HG03432 (cell line): ENCODE measurements at regions not wholly inside any gene's neighbourhood (a gene's known extent, or its start where the extent isn't known, plus 50 kb on each side); places are given as distances from the start of the nearest gene placed in this dataset.

Experiments used
- ATAC-seq: cut with Tn5 transposase; IDR thresholded peaks from one replicate; pipeline ENCODE4 v1.9.1; 2021; ENCODE audit warnings: mild to moderate bottlenecking, moderate library complexity; ENCODE audit not compliant: unreplicated experiment

DNA sequence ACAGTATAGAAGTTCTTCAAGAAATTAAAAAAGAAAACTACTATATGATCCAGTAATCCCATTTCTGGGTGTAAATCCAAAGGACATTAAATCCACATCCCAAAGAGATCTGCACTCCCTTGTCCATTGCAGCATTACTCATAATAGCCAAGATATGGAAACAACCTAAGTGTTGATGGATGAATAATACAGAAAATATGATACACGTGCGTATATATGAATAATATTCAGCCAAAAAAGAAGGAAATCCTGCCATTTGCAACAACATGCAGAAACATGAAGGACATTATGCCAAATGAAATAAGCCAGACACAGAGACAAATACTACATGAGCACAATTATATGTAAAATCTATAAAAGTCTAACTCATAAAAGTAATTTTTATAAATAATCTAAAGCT, 306.3 kb upstream of the ANO3 start:
- no peak for ATAC-seq

GRCh38 chr11:26026078-26026477, 305.9 kb upstream of the ANO3 start:
- ATAC-seq, result no peak

GRCh38 chr11:26027887-26028286, 304.0 kb upstream of the ANO3 start:
- ATAC-seq, result peak; percentile 55

DNA sequence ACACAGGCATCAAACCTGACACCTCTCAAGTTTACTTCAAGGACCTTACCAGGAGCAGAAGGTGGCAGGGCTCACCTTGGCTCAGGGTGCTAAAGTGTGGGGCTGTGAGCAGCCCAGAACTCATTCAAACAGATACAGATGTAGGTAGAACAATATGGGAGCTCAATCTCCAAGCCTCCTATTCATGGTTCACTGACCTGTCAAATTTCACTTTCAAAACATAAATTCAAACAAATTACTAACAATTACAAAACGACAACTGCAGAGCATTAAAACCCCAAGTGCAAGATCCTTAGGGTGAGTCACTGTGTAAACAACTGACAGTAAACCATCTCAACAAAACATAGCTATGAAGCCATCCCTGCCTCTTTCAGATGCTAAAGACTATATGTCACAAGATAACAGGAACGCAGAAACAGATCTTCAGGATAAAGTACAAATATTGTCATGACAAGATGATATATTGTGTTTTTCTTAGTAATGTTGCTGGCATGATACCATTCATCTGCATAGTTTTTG, 303.5 kb upstream of the ANO3 start:
- peak; percentile 53 for ATAC-seq

GRCh38 chr11:26030399-26030798, 301.5 kb upstream of the ANO3 start:
- no peak for ATAC-seq

- ATAC-seq, result no peak
Measured at GRCh38 chr11:26032241-26032640, 299.7 kb upstream of the ANO3 start.

DNA sequence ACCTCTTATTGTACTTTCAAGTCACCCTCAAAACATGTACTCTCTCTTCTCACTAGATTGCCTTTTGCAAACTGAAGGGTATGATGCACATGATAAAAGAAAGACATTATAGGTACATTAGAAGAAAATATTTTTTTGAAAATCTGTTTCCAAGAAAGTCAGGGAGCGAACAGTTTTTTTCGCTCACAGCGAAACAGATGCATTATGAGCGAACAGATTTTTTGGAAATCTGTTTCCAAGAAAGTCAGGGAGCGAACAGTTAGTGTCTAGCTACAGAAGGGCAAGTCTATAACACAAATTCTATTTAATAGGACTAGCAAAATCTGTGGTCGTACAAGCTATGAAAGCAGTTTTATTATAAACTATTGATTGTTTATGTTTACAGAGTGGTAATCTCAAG, 296.2 kb upstream of the ANO3 start:
- ATAC-seq, result no peak

DNA sequence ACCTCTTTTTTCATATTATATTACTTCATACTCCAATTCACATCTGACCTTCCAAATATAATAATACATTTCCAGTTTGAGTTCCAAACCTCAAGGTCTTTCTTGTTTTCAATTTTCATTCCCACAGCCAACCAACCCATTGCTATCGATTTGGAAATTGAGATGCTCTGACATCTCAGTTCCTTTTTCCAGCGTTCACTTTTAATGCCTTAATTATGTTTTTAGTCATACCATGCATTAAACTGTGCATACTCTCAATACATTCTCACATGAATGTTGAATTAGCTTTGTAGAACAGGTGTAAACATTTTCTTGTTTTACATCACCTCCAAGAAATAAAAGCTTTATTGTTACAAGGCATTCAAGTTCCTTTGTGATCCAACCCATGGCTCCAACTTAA, 294.2 kb upstream of the ANO3 start:
- no peak for ATAC-seq

DNA sequence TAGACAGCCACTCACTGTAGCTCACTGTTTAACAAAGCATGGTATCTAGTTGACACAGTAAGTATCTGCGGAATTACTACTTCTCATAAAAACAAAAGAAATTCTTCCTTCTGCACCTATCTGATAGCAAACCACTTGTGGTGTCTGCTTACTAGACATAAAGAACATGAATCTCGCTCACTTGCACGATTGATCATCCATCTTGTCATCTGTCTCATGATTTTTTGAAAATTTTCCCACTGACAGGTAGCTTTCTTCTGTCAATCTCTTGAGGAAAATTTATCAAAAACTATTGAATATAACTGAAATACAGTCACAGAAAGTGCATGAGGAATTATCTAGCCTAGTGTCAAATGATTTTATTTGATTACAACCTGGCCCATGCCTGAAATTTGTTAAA, 291.6 kb upstream of the ANO3 start:
- no peak for ATAC-seq

GRCh38 chr11:26042113-26042512, 289.8 kb upstream of the ANO3 start:
- no peak for ATAC-seq

GRCh38 chr11:26043665-26044064, 288.3 kb upstream of the ANO3 start:
- peak; percentile 42 for ATAC-seq

DNA sequence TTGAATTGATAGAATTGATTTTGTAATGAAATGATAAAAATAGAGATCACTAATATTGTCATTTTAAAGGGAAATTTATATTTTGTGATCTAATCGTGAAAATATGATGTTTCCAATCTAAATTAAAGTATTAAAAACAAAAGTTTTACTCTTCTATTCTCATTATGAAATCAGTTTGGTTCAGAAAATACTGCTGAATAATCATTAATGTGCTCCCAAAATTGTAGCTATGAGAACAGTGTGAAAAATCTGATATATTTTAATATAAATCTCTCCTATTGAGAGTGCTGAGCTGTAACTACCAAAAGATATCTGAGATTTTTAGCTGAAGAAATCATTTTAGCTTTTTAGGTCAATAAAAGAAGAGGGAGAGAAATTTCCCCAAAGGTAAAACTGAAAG, 287.5 kb upstream of the ANO3 start:
- no peak for ATAC-seq

- ATAC-seq, result no peak
Measured at GRCh38 chr11:26045082-26045481, 286.8 kb upstream of the ANO3 start.

DNA sequence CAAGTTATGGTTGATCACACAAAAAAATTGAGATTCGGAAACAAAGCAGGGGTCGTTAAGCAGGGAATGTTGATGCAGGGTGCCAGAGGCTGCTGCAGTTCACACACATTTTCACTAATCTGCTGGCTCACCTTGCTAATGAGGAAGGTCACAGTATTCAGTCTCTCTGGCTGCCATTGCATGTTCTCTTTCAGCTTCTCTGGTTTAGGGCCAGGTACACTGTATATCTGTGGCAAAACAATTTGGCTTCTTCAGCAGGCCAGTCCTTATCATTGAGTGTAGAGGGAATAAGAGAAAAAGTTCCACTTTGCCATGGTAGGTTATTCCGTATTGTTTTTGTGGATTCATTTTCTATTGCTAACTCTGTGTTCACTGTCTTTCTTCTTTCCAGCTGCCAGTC, 283.7 kb upstream of the ANO3 start:
- ATAC-seq, result no peak

DNA sequence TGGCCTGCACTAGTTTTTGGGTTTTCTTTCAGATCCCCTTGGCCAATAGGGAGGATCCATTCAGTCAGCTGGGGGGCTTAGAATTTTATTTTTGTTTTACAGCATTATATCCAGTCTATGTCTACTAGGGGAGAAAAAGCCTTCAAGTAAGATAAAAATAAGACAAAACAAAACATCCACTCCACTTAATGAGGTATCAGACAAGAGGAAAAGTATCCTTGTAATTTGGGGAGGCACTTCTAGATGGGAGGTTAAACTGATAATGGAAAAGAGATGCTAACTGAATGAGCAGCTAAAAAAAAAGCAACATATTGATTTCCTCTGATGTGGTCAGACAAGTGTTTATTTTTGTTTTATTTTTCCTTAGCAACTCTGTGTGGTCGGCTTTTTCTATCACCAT, 278.0 kb upstream of the ANO3 start:
- ATAC-seq, result no peak

DNA sequence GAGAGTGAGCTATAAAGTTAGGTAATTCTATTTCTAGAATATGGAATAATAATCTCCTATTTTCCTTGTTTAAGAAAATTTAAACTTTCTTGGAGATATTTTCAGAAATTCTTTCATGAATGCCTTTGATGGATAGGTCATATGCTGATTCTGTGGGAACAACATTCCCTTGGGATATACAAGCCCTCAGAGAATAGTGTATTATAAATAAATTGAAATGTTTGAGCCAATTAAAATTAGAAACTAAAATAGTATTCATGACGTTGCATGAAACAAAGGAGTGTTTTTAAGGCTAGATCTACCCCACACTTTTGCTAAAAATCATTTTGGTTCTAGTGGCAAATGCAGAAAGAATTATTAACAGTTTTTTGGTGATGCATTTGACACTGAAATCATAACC, 269.3 kb upstream of the ANO3 start:
- ATAC-seq, result no peak

DNA sequence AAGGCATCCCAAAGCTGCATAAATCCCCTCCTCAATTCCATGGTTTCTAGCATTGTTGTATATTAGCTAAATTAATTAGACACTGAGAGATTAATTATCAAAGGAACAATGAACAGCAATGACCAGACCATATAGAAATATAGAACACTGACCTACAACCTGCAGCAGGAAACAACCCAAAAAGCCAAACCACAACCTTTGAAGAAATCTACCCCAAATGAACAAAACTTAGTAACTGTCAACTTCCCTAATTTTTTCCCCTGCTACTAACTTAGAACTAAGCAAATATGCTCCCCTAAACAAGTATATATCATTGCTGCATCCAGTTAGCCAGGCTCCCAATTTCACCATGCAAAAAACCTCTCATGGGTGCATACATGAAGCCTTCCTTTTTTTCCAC, 268.0 kb upstream of the ANO3 start:
- ATAC-seq, result no peak

- no peak for ATAC-seq
Measured at GRCh38 chr11:26065944-26066343, 266.0 kb upstream of the ANO3 start.

DNA sequence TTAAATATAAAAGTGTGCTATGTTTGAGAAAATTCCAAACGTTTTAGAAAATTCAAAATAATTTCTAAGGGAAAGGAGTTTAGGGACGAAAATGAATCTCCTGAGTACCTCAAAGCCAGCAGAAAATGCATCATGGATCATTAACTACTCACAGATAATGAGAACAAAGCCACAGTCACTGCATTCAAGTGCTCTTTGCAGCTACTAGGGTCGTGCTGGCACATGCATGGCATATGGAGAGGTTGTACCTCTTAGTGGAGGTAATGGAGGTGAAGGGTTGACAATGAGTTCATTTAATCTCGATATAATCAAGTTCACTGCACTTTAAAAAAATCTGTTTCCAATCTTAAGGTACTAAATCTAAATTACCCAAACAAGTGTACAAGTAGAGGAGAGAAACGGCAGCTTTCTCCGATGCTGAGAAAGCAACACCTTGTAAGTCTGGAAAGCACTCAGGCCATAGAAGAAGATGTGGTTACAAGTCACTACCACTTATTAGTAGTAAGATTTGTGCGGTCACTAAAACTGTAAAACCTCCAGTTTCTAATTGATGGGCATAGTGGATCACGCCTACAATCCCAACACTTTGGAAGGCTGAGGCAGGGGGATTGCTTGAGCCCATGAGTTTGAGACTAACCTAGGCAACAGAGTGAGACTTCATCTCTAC, 261.1 kb upstream of the ANO3 start:
- no peak for ATAC-seq

DNA sequence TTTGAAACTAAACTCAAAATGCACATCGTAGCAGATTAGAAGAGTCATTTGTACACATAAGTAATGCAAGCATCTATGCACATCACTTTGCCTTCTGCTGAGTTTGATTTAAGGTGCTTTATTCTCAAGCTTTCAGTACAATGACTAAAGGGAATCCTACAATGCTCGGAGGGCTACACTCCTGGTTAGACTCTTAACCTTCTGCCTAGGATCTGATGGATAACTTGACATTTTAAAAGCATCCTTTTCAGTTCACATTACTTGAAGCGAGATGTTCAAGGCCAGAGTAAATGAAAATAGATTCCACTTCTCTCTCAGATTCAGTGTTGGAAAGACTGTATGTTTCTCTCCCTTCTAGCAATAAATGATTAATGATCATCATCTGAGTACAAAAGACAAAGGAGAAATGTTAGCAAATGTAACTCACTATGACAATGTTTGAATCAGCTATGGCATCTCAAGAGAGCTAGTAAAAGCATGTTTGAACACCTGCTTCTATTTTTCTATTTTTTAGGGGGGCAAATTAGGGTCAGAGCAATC, 259.2 kb upstream of the ANO3 start:
- no peak for ATAC-seq

- ATAC-seq, result no peak
Measured at GRCh38 chr11:26073646-26074045, 258.3 kb upstream of the ANO3 start.

GRCh38 chr11:26076233-26076990, 255.5 kb upstream of the ANO3 start:
- ATAC-seq, result no peak
